ENCODE measurements at regions not wholly inside any gene's neighbourhood (a gene's known extent, or its start where the extent isn't known, plus 50 kb on each side); places are given as distances from the start of the nearest gene placed in this dataset.

GRCh38 chr1:30111431-30111830 lies 612.0 kb downstream of the MATN1 start:
- TF ChIP-seq, protein P1, sequence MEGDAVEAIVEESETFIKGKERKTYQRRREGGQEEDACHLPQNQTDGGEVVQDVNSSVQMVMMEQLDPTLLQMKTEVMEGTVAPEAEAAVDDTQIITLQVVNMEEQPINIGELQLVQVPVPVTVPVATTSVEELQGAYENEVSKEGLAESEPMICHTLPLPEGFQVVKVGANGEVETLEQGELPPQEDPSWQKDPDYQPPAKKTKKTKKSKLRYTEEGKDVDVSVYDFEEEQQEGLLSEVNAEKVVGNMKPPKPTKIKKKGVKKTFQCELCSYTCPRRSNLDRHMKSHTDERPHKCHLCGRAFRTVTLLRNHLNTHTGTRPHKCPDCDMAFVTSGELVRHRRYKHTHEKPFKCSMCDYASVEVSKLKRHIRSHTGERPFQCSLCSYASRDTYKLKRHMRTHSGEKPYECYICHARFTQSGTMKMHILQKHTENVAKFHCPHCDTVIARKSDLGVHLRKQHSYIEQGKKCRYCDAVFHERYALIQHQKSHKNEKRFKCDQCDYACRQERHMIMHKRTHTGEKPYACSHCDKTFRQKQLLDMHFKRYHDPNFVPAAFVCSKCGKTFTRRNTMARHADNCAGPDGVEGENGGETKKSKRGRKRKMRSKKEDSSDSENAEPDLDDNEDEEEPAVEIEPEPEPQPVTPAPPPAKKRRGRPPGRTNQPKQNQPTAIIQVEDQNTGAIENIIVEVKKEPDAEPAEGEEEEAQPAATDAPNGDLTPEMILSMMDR (IDR thresholded peaks at IDR 0.05; ENCODE audit: insufficient read depth, missing control alignments): peak; percentile 64
- DNase-seq (ENCODE audit: insufficient read length, low spot score): peak; percentile 36
- FAIRE-seq: no peak

DNA sequence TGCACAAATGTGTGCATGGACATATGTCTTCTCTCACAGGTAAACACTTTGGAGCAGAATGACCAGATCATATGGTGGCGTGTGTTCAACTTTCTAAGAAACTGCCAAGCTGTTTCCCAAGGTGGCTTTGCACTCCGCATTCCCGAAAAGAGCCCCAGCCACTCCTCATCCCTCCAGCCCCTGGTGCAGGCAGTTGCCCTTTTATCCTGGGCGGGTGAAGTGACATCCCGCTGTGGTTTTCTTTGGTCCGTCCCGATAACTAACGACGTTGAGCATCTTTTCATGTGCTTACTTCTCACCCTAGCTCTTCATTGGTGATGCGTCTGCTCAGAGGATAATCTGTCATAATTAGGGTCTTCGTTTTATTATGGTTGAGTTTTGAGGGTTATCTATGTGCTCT lies 612.5 kb downstream of the MATN1 start:
- DNase-seq (ENCODE audit: insufficient read length, low spot score) (no peak), FAIRE-seq (no peak)
- TF ChIP-seq, protein P1 (IDR thresholded peaks at IDR 0.05; ENCODE audit: insufficient read depth, missing control alignments): no peak

- no peak for FAIRE-seq
- TF ChIP-seq, protein P1 (IDR thresholded peaks at IDR 0.05; ENCODE audit: insufficient read depth, missing control alignments): no peak
- no peak for DNase-seq (ENCODE audit: insufficient read length, low spot score)
Observed at GRCh38 chr1:30109853-30110252, 613.5 kb downstream of the MATN1 start.

GRCh38 chr1:30108186-30108585 lies 615.2 kb downstream of the MATN1 start:
- TF ChIP-seq, protein P1 (IDR thresholded peaks at IDR 0.05; ENCODE audit: insufficient read depth, missing control alignments): no peak
- no peak for DNase-seq (ENCODE audit: insufficient read length, low spot score)
- FAIRE-seq: no peak

DNA sequence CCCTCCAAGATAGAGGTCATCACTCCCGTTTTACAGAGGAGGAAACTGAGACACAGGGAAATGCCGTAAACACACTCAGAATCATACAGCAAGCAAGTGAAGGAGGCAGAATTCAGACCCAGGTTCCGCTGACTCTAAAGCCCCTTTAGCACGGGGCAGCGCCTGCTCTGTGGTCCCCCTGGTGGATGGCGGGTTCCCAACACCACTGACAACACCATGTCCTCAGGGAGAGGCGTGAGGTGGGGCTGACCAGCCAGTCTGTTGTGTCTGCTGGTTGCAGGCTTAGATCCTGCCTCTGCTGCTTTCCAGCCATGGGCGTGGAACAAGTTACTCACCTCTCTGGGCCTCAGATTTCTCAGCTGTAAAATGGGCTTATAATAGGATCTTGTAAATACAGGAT lies 617.3 kb downstream of the MATN1 start:
- TF ChIP-seq, protein P1 (IDR thresholded peaks at IDR 0.05; ENCODE audit: insufficient read depth, missing control alignments): peak; percentile 28
- FAIRE-seq (no peak), DNase-seq (ENCODE audit: insufficient read length, low spot score) (no peak)

DNA sequence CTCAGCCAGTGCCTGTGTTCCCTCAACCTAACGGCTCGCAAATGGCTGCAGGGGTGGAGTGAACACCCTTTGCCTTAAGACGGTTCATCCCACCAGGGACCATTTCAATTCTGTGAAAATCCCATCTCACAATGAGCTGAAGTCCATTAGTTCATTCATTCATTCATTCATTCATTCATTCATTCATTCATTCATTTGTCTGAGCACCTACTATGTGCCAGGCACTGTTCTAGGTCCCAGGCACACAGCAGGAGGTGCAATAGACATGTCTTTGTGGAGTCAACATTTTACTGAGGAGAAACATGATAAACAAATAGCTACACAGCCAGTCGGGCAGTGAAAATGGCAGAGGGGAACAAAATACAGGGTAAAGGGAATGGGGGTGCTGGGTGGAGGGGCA lies 618.8 kb downstream of the MATN1 start:
- FAIRE-seq (no peak), DNase-seq (ENCODE audit: insufficient read length, low spot score) (no peak)
- TF ChIP-seq, protein P1 (IDR thresholded peaks at IDR 0.05; ENCODE audit: insufficient read depth, missing control alignments): no peak

- TF ChIP-seq, protein P1 (IDR thresholded peaks at IDR 0.05; ENCODE audit: insufficient read depth, missing control alignments): no peak
- no peak for DNase-seq (ENCODE audit: insufficient read length, low spot score)
- no peak for FAIRE-seq
Observed at GRCh38 chr1:30103708-30104411, 619.5 kb downstream of the MATN1 start.

Measured in D721Med (cell line).